ENCODE measurements at regions not wholly inside any gene's neighbourhood (a gene's known extent, or its start where the extent isn't known, plus 50 kb on each side); places are given as distances from the start of the nearest gene placed in this dataset.
"Not testable (repeated sequence)": the region's sequence is repeated elsewhere in the genome, so short reads cannot be mapped to it uniquely, and the experiment has no call there.

GRCh38 chr12:61536525-61536924, 723.7 kb upstream of the USP15 start:
- DNase-seq (ENCODE audit: low read depth) = no peak

GRCh38 chr12:61538951-61539350, 721.3 kb upstream of the USP15 start:
- DNase-seq (ENCODE audit: low read depth) = no peak

- DNase-seq (ENCODE audit: low read depth) = no peak
These were observed 717.7 kb upstream of the USP15 start for GRCh38 chr12:61542551-61542950.

GRCh38 chr12:61546296-61546695, 713.9 kb upstream of the USP15 start:
- no peak for DNase-seq (ENCODE audit: low read depth)

- no peak for DNase-seq (ENCODE audit: low read depth)
These were observed 707.1 kb upstream of the USP15 start for GRCh38 chr12:61553091-61553490.

GRCh38 chr12:61554268-61555008, 705.8 kb upstream of the USP15 start:
- no peak for DNase-seq (ENCODE audit: low read depth)

GRCh38 chr12:61563665-61564450, 696.3 kb upstream of the USP15 start:
- DNase-seq (ENCODE audit: low read depth) = no peak

- no peak for DNase-seq (ENCODE audit: low read depth)
These were observed 695.7 kb upstream of the USP15 start for GRCh38 chr12:61564466-61564865.

GRCh38 chr12:61566183-61566582, 694.0 kb upstream of the USP15 start:
- DNase-seq (ENCODE audit: low read depth) = no peak

- no peak for DNase-seq (ENCODE audit: low read depth)
These were observed 685.9 kb upstream of the USP15 start for GRCh38 chr12:61574339-61574738.

GRCh38 chr12:61584943-61585342, 675.3 kb upstream of the USP15 start:
- no peak for DNase-seq (ENCODE audit: low read depth)

- not testable (repeated sequence) for DNase-seq (ENCODE audit: low read depth)
These were observed 669.3 kb upstream of the USP15 start for GRCh38 chr12:61590864-61591263.

- no peak for DNase-seq (ENCODE audit: low read depth)
These were observed 650.1 kb upstream of the USP15 start for GRCh38 chr12:61610143-61610542.

- DNase-seq (ENCODE audit: low read depth) = no peak
These were observed 630.5 kb upstream of the USP15 start for GRCh38 chr12:61629702-61630101.

- no peak for DNase-seq (ENCODE audit: low read depth)
These were observed 613.6 kb upstream of the USP15 start for GRCh38 chr12:61646639-61647038.

- DNase-seq (ENCODE audit: low read depth) = no peak
These were observed 612.6 kb upstream of the USP15 start for GRCh38 chr12:61647566-61647965.

GRCh38 chr12:61652265-61652664, 607.9 kb upstream of the USP15 start:
- no peak for DNase-seq (ENCODE audit: low read depth)

GRCh38 chr12:61654698-61655097, 605.5 kb upstream of the USP15 start:
- DNase-seq (ENCODE audit: low read depth) = no peak

GRCh38 chr12:61655241-61655640, 605.0 kb upstream of the USP15 start:
- DNase-seq (ENCODE audit: low read depth) = no peak

GRCh38 chr12:61667676-61668075, 592.5 kb upstream of the USP15 start:
- DNase-seq (ENCODE audit: low read depth) = no peak

GRCh38 chr12:61676520-61676919, 583.7 kb upstream of the USP15 start:
- DNase-seq (ENCODE audit: low read depth) = no peak

GRCh38 chr12:61687407-61687806, 572.8 kb upstream of the USP15 start:
- DNase-seq (ENCODE audit: low read depth) = no peak

- DNase-seq (ENCODE audit: low read depth) = no peak
These were observed 566.0 kb upstream of the USP15 start for GRCh38 chr12:61694214-61694613.

Data from myocyte (in vitro differentiated cells).